ENCODE measurements at regions not wholly inside any gene's neighbourhood (a gene's known extent, or its start where the extent isn't known, plus 50 kb on each side); places are given as distances from the start of the nearest gene placed in this dataset.
"Not testable (repeated sequence)": the region's sequence is repeated elsewhere in the genome, so short reads cannot be mapped to it uniquely, and the experiment has no call there.

DNA sequence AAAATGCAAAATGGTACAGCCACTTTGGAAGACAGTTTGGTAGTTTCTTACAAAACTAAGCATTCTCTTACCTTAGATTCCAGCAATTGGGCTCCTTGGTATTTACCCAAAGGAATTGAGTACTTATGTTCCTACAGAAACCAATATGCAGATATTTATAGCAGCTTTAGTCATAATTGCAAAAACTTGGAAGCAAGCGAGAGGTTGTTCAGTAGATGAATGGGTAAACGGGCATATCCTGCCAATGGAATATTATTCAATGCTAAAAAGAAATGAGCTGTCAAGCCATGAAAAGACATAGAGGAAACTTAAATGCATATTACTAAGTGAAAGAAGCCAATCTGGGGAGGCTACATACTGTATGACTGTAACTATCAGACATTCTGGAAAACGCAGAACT lies 926.7 kb downstream of the TYW1 start:
- no peak for DNase-seq

DNA sequence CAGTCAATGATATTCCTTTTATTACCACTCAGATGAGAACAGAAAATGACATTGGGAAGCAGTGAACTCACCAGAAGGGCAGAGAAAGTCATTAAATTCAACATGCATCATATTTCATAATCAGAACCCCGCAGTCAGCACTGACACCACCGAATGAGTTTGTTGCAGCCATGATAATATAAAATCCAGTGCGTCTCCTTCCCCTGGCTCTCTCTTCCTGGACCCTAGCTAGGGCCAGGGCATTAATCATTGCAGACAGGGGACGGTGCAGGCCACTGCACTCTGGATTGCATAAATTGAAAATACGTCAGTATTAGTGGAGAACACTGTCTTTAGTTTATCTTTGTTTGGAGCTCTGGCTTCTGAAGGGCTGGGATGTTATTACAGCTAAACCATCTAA lies 931.5 kb downstream of the TYW1 start:
- DNase-seq, result no peak

DNA sequence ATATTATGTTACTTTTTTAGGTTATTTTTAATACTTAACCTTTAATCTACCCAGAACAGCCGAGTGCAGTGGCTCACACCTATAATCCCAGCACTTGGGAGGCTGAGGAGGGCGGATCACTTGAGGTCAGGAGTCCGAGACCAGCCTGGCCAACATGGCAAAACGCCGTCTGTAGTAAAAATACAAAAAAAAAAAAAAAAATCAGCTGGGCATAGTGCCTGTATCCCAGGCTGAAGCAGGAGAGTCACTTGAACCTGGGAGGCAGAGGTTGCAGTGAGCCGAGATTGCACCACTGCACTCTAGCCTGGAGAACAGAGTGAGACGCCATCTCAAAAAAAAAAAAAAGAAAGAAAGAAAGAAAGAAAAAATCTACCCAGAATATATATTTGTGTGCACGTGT lies 939.8 kb downstream of the TYW1 start:
- not testable (repeated sequence) for DNase-seq

GRCh38 chr7:67940400-67940799 lies 943.8 kb downstream of the TYW1 start:
- no peak for DNase-seq

DNA sequence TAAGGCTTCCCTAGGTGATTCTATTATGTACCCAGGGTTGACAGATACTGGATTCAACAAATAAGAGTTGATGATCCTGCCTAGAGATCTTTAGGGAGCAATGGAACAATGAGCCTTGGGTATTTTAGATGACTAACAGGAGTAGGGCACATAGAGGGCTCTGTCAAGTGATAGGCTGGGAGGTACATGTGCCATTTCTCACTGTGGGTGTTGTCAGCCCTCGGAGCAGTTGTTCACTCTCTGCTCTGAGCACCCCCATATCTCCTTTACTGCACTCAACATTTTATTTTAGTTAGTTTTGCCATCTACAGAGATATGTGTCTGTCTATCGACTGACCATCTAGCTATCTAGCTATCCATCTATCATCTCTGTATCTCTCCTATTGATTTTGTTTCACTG lies 950.6 kb downstream of the TYW1 start:
- no peak for DNase-seq

GRCh38 chr7:67947646-67948045 lies 951.0 kb downstream of the TYW1 start:
- no peak for DNase-seq

DNA sequence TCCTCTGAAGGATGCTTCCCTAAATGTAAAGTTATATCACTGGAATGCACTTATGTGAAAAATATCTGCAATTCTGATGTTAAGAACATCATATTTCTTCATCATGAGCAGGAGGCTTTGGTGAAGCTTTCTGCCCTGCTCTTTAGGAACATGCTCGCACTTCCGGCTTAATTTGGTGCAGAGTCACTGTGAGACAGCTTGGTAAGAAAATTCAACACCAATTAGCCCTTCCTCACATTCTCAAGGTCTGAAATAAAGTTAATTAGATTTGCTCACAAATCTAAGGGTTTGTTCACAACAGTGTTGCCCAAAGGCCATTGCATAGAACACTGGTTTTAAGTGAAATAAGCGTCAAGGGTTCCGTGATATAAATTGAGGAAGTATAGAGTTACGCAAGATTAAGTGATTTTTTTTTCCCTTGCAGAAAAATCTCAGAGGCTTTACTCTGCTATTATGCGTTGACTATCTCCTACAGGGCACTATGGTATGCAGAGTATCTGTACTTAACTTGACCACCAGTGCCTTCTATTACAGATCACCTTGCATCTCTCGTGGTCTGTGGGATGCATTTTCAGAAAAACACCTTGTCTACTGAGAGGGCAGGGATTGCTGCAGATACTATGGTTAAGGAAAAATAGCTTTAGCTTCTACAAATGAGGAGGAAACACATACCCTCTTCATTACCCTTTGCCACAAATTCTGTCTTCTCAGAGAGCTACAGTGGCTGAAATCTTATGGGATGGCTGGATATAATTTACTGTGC lies 953.9 kb downstream of the TYW1 start:
- no peak for DNase-seq

DNA sequence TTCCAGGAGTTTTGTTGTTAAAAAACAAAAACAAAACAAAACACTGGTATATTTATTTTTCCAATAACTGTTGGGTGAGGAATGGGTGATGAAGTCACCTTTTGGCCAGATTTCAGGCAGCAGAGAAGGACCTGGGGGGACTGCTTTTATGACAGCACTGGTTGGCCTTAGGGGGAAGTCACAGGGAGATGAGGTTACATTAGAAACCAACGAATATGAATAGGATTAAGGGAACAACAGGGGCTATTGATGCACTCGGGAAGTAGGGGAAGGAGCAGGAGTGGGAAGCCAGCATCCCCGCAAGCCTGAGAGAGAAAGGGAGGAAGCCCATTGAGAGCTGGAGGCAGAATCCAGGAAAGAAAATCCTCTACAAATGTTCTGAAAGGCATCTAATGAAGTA lies 958.4 kb downstream of the TYW1 start:
- DNase-seq, result no peak

DNA sequence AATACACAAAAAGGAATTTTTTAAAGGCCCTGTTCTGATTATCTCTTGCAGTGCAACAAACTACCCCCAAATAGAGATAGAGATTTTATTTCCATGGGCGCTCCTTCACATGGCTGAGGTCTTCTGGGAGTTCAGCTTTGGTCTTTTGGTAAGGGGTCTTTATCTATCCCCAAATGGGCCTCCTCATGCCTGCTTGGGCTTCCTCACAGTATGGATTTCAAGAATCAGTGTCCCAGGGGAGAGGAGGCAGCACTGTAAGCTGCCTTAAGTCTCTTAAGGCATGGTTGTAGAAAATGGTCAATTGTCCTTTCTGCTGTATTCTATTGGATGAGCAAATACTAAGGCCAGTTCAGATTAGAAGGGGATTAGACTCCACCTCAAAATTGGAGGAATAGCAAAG lies 966.2 kb downstream of the TYW1 start:
- DNase-seq, result no peak

GRCh38 chr7:67976490-67976889 lies 979.9 kb downstream of the TYW1 start:
- no peak for DNase-seq

GRCh38 chr7:67983486-67983885 lies 986.9 kb downstream of the TYW1 start:
- no peak for DNase-seq

GRCh38 chr7:67984326-67984725 lies 987.7 kb downstream of the TYW1 start:
- DNase-seq, result no peak

DNA sequence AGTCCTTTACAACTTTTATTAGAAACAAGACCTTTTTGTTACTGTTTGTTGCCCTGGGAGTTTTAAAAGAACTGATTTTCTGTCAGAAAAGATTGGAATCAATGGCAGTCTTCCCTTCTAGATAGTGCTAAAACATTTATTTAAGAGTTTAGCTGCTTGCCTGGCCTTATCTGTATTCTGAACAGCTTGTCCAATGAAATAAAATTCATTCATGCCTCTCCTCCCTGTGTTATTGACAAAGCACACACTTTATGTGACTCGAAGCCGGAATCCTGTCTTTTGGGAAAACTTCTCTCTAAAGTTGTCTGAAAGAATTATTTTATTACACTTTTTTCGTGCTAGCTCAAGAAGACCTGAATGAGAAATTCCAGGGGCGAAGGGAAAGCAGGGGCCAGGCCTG lies 992.5 kb downstream of the TYW1 start:
- no peak for DNase-seq

DNA sequence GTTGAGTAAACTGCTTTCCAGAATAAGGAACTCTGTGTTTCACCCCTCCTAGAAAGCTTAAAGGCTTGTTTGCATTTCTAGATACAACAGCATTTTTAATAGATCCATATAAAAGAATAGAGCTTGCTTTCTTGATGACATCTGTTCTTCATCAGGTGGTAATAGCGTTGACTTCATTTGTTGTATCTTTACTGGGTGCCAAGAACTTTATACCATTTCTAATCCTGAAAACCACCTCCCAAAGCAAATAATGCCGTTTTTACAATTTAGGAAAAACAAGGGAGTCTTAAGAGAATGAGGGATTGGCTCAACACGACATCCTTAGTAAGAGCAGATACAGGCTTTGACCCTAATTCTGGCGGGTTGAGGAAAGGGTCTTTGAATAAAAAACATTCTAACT lies 993.4 kb downstream of the TYW1 start:
- DNase-seq, result no peak

GRCh38 chr7:67990716-67991115 lies 994.1 kb downstream of the TYW1 start:
- no peak for DNase-seq

DNA sequence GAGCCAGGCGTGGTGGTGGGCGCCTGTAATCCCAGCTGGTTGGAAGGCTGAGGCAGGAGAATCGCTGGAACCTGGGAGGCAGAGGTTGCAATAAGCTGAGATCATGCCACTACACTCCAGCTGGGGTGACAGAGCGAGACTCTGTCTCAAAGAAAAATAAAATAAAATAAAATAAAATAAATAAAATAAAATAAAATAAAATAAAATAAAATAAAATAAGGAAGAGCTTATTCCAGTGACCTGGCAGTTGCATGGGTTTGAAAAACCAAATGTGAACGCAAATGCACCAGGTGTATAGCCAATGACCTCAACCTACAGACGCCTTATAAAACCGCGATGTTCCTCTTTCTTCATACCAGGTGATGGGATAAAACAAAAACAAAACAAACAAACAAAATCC lies 995.7 kb downstream of the TYW1 start:
- no peak for DNase-seq

DNA sequence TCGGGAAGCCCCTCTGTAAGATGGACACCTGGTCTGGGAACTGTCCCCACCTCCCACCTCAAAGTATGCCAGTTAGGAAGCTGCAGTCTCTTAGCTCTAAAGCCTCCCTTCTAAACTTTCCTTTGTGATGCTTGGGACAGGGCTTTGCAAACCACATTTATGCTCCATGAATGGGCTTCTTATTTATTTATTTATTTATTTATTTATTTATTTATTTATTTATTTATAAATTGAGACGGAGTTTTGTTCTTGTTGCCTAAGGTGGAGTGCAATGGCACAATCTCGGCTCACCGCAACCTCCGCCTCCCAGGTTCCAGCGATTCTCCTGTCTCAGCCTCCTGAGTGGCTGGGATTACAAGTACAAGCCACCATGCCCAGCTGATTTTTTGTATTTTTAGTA lies 1009.4 kb downstream of the TYW1 start:
- DNase-seq, result no peak

DNA sequence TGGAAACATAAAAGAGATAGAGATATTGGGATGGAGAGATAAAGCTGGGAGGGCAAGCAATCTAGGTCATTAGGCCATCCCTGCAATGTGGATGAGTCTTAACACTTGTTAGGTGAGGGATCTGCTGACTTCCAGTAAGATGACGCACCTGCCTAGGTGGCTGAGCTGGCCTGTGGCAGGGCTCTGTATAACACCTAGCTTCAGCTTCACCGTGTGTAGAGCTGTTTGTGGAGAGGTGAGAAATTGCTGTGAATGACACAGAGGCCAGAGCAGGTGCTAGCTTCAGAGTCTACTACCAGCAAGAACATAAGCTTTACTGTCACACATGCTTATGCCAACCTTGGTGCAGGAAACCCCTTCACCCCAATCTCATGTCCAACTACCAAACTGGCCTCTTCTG lies 1010.0 kb downstream of the TYW1 start:
- no peak for DNase-seq

DNA sequence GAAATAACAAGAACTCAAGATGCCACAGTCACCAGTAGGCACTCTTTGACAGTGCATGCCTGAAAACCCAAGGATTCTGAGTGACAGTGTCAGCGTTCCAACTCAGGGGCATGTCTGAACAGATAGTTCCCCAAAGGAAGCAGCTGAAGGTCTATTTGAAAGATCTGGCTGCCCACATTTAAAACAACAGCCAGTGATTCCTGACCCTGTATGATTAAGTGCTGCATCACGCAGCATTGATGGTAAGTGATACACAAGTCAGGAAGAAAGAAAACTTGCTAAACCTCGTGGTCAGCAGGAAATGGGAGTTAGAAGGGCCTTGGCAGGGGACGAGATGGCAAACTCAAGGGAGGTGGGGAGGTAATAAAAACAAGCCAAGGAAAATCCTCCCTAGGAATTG lies 1013.1 kb downstream of the TYW1 start:
- DNase-seq, result no peak

DNA sequence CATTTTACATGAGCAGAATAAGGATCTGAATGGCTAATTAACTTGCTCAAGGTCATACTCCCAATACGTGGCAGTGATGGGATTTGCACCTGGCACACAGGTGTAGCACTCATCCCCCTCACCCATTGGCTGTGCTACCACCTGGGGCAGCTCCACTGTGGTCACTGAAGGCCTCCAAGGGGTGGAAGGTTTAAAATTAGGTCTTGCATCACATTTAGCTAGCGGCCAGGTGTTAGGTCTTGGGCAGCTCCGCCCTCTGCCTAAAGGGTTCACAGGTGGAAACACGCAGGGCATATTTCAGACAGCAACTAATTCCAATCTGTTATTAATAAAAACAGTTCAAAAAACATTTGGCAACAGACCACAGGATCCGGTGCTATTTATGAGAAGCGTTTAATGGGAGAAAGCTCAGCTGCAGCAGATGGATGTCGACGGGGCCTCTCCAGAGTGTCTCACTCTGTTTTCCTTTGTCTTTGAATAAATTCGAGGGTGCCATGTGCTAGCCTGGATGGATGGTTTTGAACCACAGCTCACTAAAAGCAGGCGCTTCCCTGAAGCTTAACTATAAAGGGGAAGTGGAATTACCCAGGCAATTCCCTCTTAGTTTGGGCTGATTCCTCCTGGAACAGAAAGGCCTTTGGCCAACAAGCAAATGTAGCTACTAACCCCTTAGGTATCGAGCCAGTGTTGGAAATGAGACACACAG lies 1017.6 kb downstream of the TYW1 start:
- DNase-seq, result no peak

DNA sequence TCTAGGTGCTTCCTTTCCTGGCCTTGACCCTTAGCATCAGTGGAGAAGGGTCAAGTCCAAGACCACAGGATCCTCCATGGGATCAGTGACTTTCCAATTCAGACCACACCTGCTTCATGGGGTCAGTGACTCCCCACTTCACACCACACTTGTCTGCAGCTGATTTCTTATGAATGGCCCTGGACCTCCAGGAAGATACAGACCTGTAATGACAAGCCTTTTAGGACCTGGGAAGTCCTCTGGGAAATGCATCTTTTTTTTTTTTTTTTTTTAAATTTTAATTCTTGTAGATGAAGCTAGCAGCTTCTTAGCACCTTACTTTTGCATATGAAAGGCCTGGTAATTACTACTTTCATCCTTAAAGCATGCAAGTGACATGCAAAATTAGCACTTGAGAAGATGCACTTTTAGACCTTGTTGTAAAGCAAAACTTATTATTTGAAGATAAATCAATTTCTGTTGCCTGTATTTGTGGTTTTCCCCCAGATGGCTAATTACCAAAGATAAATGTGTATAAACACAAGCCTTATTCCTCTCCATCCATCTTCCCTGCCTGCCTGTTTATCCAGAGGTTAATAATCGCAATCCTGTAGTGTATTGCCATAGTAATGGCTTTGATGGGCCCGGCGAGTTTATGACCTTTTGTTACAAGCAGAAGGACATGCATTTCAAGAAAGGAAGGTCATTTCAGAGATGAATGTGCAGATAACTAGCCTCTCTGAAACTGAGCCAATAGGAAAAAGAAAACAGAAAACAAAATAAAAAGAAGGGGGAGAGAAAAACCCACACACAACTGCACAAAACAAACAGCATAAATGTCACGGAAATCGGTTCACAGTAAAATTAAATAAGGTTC lies 1018.7 kb downstream of the TYW1 start:
- DNase-seq, result no peak

GRCh38 chr7:68015978-68016532 lies 1019.4 kb downstream of the TYW1 start:
- no peak for DNase-seq

GRCh38 chr7:68020102-68020501 lies 1023.5 kb downstream of the TYW1 start:
- no peak for DNase-seq

GRCh38 chr7:68025369-68025768 lies 1028.7 kb downstream of the TYW1 start:
- DNase-seq, result no peak
